CD4-positive, alpha-beta T cell treated with Interleukin-17A for 1 hour (primary cell): ENCODE measurements at regions not wholly inside any gene's neighbourhood (a gene's known extent, or its start where the extent isn't known, plus 50 kb on each side); places are given as distances from the start of the nearest gene placed in this dataset.
"Not testable (repeated sequence)": the region's sequence is repeated elsewhere in the genome, so short reads cannot be mapped to it uniquely, and the experiment has no call there.

Experiments
- DNase-seq: peaks from one replicate; pipeline ENCODE4 v3.0.0-alpha.2; 2020

DNA sequence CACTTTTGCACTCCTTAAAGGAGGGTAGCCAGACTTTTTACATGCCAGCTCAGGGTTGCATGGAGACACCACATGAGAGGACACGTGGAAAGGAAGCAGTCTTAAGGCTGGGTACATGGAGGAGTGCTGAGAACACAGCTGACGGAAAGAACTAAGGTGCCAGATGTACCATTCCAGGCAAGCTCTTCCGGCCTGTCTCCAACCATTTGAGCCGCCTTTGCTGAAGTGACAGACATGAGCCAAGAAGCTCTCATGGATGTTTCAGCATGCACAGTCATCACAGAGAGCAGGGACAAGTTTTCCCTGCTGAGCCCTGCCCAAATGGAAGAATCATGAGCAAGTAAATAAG is 83.4 kb upstream of the BMP2K start:
- no peak for DNase-seq

DNA sequence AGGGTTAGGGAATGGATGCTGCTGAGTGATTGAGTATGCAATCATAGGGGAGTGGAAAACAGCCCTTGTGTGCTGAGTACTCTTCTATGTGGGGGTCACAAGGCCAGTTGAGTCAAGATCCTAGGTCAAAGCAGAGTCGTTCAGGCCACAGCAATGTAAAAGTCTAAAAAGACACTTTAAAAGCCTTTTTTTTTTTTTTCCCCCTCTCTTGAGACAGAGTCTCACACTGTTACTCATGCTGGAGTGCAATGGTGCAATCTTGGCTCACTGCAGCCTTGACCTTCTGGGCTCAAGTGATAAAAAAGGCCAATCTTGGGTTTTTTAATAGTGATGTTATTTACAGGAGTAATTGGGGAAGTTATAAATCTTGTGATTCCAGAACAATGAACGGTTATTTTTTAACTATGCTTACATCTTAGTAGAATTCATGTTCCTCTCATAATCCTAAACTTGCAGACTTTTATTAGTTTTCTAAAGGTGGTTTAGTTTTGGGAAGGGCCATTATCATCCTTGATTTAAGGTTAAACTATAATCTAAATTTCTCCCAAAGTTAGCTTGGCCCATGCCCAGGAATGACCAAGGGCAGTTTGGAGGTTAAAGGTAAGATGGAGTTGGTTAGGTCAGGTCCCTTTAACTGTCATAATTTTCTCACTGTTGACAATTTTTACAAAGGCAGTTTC is 82.2 kb upstream of the BMP2K start:
- DNase-seq: no peak

DNA sequence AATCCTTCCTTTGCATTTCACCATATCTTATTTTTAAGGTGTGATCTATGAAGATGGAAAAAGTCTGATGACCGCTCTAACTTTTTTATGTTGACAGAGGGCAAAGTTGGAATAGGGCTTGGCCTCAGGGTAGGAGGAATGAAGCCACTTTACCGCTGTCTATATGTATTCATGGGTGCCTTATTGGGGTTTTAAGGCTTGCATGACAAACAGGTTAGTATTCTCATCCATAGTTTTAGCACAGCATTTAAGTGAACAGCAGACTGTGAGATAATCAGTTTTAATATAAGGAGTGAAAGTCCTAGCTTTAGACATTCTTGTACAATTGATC is 81.7 kb upstream of the BMP2K start:
- no peak for DNase-seq

DNA sequence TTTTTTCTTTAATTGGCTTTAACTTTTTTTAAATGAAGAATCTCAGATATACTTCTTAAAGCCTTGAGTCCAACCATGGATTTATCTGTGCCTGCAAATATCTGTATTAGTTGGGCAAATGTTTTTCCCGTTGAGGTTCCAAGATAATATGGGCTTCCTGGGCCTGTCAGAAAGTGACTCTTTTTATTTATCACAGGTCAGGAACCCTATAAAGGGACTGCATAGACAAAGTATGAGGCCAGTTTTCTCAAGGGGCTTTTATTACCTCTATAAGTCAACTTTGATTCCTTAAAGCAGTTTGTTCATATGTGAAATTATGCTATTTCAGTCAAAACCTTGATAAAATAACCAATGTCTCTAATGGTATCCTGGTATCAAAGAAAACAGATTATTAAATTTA is 80.2 kb upstream of the BMP2K start:
- DNase-seq: no peak

DNA sequence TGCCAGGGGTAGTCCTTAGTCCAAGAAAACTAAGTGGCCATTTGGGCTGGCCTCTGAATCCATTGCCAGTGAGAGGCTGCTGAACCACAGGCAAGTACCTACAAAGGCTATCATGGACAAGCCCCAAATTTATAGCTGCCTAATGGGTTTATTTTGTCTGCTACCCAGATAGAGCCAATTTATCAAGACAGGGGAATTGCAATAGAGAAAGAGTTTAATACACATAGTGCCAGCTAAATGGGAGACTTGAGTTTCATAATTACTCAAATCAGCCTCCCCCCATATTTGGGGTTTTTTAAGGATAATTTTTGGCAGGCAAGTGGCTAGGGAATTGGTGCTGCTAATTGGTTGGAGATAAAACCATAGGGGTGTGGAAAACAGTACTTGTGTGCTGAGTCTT is 73.1 kb upstream of the BMP2K start:
- DNase-seq: no peak

DNA sequence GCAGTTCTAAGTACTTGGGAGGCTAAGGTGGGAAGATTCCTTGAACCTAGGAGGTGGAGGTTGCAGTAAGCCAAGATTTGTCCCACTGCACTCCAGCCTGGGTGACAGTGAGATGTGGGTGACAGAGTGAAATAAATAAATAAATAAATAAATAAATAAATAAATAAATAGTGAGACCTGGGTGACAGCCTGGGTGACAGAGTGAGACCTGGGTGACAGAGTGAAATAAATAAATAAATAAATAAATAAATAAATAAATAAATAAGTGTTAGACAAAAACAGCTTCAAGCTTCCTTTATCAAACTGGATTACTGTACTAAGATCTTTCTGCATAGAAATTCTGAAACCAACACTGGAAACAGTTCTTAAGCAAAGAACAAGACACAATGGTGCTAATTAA is 71.8 kb upstream of the BMP2K start:
- no peak for DNase-seq

DNA sequence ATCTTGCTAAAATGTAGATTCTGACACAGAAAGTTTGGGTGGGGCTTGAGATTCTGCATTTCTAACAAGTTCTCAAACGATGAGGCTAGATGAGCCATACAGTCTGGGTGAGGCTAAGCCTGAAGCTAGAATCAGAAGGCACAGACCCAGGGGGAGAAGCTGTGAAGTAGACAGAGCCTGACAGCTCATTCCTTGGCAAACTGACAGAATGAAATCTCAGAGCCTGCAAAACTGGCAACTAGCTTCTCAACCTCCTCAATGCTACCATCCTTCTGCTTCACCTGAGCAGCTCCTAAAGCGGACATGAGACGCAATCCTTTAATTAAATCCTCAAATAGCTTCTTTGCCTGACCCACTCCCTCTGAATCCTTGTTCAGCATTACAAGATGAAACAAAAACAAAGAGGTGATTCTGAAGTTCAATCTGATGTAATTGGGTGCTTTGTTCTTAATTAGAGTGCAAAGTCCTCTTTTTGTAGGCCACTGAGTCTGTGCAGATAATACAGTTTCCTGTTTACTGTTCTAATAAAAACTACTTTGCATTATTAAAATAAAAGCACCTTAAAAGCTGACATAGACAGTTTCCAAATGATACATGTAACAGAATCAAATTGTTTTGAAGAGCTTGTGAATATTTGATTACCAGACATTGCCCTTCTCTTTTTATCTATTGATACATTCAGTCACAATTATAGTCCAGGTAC is 71.0 kb upstream of the BMP2K start:
- DNase-seq: no peak

DNA sequence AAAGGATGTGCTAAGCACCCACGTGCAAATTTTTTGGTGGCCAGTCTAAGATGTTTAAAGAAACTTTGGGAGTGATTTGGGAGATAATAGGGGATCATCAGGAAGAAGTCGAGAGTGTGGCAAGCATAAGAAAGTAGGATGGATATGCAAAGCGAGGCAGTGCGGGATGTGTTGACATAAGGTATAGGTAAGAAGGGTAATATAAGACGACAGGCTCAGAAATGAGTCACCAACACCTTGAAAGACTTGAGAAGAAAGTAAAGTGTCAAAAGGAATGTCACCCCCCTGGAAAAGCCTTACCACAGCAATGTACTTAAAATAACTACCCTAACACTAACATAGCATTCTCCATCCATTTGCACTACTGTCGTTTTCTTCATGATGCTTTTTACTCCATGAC is 69.8 kb upstream of the BMP2K start:
- no peak for DNase-seq

DNA sequence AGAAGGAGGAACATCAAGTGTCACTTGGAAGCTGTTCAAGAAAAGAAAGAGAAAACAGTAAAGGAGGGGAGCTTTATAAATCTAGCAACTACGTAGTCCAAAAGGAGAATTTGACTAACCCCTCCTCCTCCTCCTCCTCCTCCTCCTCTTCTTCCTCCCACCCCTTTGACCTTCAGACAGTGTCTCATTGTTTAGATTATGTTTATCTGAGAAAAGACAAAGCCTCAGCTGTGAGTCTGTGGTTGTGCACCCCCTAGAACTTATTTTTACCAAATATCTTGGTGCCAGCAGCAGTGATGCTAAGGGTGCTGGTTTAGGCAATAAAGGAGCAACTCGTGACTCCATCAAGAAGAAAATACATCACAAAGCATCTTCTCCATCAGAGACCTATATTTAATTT is 68.9 kb upstream of the BMP2K start:
- no peak for DNase-seq

DNA sequence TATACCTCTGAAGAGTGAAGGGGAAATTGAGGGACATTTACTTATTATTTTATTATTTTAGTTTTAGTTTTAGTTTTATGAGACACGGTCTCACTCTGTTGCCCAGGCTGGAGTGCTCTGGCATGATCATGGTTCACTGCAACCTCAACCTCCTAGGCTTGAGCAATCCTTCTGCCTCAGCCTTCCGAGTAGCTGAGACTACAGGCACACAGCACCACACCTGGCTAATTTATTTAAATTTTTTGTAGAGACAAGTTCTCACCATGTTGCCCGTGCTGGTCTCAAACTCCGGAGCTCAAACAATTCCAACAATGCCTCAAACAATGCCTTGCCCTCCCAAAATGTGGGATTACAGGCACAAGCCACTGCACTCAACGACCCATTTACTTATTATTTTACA is 68.4 kb upstream of the BMP2K start:
- DNase-seq: no peak

DNA sequence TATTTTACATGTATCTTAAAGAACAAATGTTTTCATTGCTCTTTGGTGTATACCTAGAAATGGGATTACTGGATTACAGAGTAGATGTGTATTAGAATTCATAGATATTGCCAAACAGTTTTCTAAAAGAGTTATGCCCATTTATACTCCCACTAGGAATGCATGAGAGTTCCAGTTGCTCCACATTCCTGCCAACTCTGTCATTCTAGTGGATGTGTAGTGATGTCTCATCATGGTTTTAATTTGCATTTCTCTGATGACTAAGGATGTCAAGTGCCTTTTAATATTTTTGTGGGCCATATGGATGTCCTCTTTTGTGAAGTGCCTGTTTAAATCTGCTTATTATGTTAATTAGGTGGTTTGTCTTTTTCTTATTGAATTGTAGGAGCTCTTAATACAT is 65.6 kb upstream of the BMP2K start:
- DNase-seq: no peak

DNA sequence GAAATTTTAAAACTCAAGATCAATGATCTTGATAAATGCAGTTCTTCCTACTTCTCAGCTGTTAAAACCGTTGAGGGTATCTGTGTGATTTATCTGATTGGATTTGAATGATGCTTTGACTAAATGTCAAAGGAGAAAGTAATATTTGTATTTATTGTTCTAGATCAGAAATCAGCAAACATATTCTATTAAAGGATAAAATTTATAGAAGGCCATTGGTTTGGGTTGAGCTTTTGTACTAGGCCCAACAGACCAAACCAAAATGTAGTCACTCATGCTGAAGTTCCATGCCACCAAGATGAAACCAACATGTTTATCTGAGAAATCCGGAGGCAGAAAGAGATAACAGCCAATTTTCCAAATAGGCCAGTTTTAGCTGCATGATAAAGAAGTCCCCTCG is 64.5 kb upstream of the BMP2K start:
- DNase-seq: no peak

DNA sequence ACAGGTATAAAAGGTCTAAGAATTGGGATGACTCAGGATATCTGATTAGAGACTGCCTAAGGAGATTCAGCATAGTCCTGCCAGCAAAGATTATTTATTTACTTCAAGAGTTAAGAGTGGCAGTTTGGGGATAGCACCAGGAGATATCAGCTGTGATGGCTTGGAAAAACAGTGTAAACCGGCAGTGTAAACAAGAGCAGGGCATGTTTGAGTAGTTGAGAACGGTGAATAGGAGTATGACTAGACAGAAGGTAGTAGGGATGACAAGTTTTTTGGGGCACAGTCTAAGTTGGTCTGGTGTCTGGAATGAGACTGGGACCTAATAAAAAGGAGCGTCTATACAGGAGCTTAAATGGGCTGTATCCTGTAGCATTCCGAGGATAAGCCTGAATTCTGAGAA is 61.6 kb upstream of the BMP2K start:
- DNase-seq: not testable (repeated sequence)

DNA sequence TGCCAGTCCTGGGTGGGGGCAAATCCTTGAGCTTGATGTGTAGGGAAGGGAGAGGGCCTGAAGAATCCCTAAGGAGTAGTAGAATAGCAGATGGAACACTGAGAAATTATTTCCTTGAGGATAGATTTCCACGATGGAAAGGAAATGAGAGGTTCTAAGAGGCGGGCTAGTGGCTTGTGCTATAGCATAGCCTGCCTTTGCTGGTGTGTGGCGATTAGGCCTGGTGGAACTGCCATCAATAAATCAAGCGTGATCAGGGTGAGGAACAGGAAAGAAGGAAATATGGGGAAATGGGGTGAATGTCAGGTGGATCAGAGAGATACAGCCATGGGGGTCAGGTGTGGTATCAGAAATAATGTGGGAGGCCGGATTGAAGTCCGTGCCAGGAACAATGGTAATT is 60.8 kb upstream of the BMP2K start:
- not testable (repeated sequence) for DNase-seq

DNA sequence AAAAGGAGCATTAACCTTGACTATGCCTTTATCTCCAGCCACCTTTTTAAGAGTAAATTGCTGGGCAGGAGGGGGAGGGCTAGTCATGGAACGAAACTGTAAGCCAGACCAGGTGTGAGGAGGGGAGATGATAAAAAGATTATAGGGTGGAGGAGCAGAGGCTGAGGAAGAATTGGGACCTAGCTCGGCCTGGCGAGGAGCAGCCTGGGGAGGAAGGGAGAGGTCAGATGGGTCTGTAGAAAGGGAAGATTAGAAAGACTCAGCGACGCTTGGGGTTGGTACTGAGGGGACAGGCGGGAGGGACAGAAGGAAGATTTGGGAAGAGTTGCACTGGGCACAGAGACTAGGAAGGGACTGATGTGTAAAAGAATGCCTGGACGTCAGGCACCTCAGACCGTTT is 58.4 kb upstream of the BMP2K start:
- DNase-seq: not testable (repeated sequence)

DNA sequence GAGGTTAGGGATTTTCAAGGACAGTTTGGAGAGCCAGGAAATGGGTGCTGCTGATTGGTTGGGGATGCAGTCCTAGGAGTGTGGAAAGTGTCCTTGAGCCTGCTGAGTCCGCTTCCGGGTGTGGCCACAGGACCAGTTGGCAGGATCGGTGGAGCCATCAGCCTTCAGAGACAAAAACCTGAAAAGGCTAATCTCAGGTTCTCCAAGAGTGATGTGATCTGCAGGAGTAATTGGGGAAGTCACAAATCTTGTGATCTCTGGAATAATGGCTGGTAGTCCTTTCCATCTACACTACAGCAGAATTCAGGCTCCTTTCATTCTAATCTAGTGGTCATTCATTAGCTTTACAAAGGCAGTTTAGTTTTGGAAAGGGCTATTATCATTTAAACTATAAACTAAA is 55.9 kb upstream of the BMP2K start:
- no peak for DNase-seq

DNA sequence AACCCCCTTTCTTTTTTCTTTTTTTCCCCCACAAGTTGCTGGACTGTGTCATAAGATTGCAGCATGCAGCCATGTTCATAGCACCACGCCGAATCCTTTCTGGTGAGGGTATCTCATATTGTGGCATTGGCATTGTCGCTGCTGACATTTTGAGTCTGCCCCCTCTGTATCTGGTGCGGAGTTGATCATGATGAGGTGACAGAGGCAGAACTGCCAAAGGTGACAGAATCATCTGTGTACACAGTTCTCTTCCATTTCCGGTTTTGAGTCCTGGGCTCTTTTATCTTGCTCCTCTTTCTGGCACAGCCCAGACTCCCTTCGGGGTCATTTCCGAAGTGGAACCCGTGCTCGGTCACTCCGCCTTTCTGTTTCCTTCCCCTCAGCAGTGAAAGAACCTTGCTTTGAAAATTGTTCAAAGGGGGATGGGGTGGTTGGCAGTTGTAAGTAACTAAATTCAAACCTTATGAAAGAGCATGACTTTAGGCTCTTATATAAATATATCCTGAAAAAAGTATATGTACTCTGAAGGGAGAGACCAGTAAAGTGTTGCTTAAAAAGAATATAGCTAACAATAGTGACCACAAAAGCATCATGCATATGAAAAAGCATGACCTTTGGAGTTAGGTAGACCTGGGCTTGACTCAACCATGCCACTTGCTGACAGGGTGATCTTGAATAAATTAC is 55.0 kb upstream of the BMP2K start:
- DNase-seq: peak; percentile 15

DNA sequence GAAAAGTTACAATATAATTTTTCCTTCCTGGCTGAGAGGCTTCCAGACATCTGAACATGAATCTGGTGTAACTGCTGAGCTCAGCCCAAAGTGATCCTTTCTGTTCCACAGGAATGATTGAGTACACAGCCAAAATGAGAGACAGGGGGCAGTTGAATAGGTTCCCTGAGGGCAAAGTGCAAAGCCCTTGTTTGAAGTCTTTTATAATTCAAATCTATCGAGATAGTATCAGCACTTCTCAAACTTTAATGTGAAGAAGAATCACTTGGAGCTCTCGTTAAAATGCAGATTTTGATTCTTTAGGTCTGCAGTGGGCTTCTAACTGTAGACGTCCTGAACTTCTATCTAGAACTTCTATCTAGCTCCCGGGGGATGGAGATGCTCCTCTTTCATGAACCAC is 54.4 kb upstream of the BMP2K start:
- no peak for DNase-seq

DNA sequence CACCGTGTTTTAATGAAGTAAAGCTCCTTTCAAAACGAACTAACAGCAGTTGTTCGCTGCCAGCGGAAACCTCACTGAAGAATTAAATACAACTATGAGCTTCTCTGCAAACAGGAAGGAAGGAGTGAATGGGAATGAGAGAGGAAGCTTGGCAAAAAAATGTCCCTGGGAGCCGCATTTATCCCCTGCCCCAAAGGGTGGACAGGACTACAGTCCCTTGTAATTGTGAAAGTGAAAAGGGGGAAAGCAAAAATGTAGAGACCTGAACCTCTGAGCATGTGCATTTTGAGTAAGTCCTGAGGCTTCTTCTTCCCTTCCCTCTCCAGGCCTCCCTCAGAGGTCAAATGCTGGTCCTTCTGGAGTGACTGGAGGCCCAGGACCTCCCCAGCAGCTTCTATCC is 53.8 kb upstream of the BMP2K start:
- no peak for DNase-seq

DNA sequence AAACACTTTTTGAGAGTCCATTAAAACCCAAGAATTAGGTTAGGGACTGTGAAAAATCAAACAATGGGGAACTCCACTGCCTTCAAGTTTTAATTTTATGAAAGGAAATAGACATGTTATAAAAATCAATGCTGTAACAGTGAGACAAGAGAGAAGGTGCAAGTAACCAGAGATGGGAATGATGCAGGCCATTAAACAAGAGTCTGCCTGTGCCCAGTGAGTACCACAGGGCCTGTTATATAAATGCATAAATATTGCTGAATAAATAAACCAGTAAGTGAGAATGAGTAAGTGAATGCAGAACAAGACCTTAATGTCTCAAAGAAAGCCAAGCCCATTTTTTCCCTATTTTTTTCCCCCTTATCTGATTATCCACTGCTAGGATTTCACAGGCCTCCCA is 53.3 kb upstream of the BMP2K start:
- no peak for DNase-seq
